WTC11 (cell line): ENCODE measurements at regions not wholly inside any gene's neighbourhood (a gene's known extent, or its start where the extent isn't known, plus 50 kb on each side); places are given as distances from the start of the nearest gene placed in this dataset.
A peak's percentile ranks its signal among the peaks of the same experiment; 100 is the strongest.
"Not testable (repeated sequence)": the region's sequence is repeated elsewhere in the genome, so short reads cannot be mapped to it uniquely, and the experiment has no call there.

Experiments used
- ATAC-seq: fragments of 200-7000 bp; cut with Tn5 transposase; 2 replicates; pipeline ENCODE4 v1.10.0; 2021; ENCODE audit warnings: mild to moderate bottlenecking, moderate library complexity
- CTCF ChIA-PET: fragments of 300-600 bp; sonication (Branson Sonifier 250); formaldehyde crosslinking; loops from one replicate; lab custom pipeline; 2021; ENCODE audit warnings: antibody characterized with exemption; lab: Charles Lee
- POLR2A ChIA-PET: fragments of 350-600 bp; sonication (Branson Sonifier 250); formaldehyde crosslinking; loops from one replicate; lab custom pipeline; 2021; ENCODE audit warnings: antibody characterized with exemption; lab: Charles Lee
- DNase-seq: peaks from one replicate; pipeline ENCODE4 v3.0.0; 2021; ENCODE audit warnings: low spot score
- H3K27ac Mint-ChIP-seq: 2 replicates; pipeline ENCODE4 v1.8.0; 2021; ENCODE audit warnings: mixed read lengths
- H3K27me3 Mint-ChIP-seq: 2 replicates; pipeline ENCODE4 v1.8.0; 2021; ENCODE audit warnings: low read depth, mild to moderate bottlenecking, moderate library complexity, mixed read lengths
- H3K36me3 Mint-ChIP-seq: 2 replicates; pipeline ENCODE4 v1.8.0; 2021; ENCODE audit warnings: mixed read lengths
- H3K4me1 Mint-ChIP-seq: 2 replicates; pipeline ENCODE4 v1.8.0; 2022; ENCODE audit warnings: mixed read lengths
- H3K4me3 Mint-ChIP-seq: 2 replicates; pipeline ENCODE4 v1.8.0; 2021; ENCODE audit warnings: mild to moderate bottlenecking, moderate library complexity, mixed read lengths
- H3K9me3 Mint-ChIP-seq: 2 replicates; pipeline ENCODE4 v1.8.0; 2021; ENCODE audit warnings: mixed read lengths
- ETV6 ChIP-seq: sonication (generic); formaldehyde crosslinking; IDR thresholded peaks from 2 replicates; pipeline ENCODE4 v1.8.1; 2022; ENCODE audit warnings: mild to moderate bottlenecking, missing genetic modification reagents
- GTF2I ChIP-seq: fragments of 250-450 bp; sonication (Bioruptor Pico); conservative IDR thresholded peaks from 2 replicates; pipeline ENCODE4 v1.4.0; 2021; ENCODE audit warnings: mild to moderate bottlenecking
- IRF2 ChIP-seq: sonication (generic); formaldehyde crosslinking; IDR thresholded peaks from 2 replicates; pipeline ENCODE4 v1.8.0; 2022; ENCODE audit warnings: low read depth, missing genetic modification reagents, borderline replicate concordance
- NR2C2 ChIP-seq: sonication (generic); formaldehyde crosslinking; IDR thresholded peaks from 2 replicates; pipeline ENCODE4 v1.8.0; 2022; ENCODE audit warnings: mild to moderate bottlenecking, missing genetic modification reagents
- NR3C1 ChIP-seq: sonication (generic); formaldehyde crosslinking; conservative IDR thresholded peaks from 2 replicates; pipeline ENCODE4 v1.8.1; 2023; ENCODE audit warnings: low read depth, mild to moderate bottlenecking, missing genetic modification reagents
- SMAD4 ChIP-seq: sonication (generic); formaldehyde crosslinking; IDR thresholded peaks from 2 replicates; pipeline ENCODE4 v1.8.0; 2022; ENCODE audit warnings: mild to moderate bottlenecking, missing genetic modification reagents
- TCF7 ChIP-seq: sonication (generic); formaldehyde crosslinking; IDR thresholded peaks from 2 replicates; pipeline ENCODE4 v1.8.0; 2022; ENCODE audit warnings: mild to moderate bottlenecking, low read depth, missing genetic modification reagents, moderate library complexity
- ZBTB21 ChIP-seq: sonication (generic); formaldehyde crosslinking; IDR thresholded peaks from 2 replicates; pipeline ENCODE4 v1.8.1; 2023; ENCODE audit warnings: mild to moderate bottlenecking, missing genetic modification reagents, borderline replicate concordance
- ZNF121 ChIP-seq: sonication (generic); formaldehyde crosslinking; IDR thresholded peaks from 2 replicates; pipeline ENCODE4 v1.8.0; 2023; ENCODE audit warnings: missing genetic modification reagents
- ZNF232 ChIP-seq: sonication (generic); formaldehyde crosslinking; IDR thresholded peaks from 2 replicates; pipeline ENCODE4 v1.8.0; 2022; ENCODE audit warnings: mild to moderate bottlenecking, missing genetic modification reagents
- ZNF317 ChIP-seq: sonication (generic); formaldehyde crosslinking; IDR thresholded peaks from 2 replicates; pipeline ENCODE4 v1.8.1; 2023; ENCODE audit warnings: low read depth, mild to moderate bottlenecking, moderate library complexity, missing genetic modification reagents, borderline replicate concordance
- ZNF671 ChIP-seq: fragments of 250-450 bp; sonication (Bioruptor Pico); IDR thresholded peaks from 2 replicates; pipeline ENCODE4 v1.8.0; 2021; ENCODE audit warnings: mild to moderate bottlenecking
- TF ChIP-seq, protein P1 (sequence below): fragments of 250-450 bp; sonication (Bioruptor Pico); IDR thresholded peaks from 2 replicates; pipeline ENCODE4 v1.9.0; 2021; ENCODE audit warnings: mild to moderate bottlenecking
- TF ChIP-seq, protein P2 (sequence below): fragments of 250-450 bp; sonication (Bioruptor Pico); IDR thresholded peaks from 2 replicates; pipeline ENCODE4 v1.8.0; 2021; ENCODE audit warnings: mild to moderate bottlenecking
- TF ChIP-seq, protein P3 (sequence below): sonication (generic); formaldehyde crosslinking; IDR thresholded peaks from 2 replicates; pipeline ENCODE4 v1.8.1; 2023; ENCODE audit warnings: mild to moderate bottlenecking, missing genetic modification reagents, moderate library complexity
- TF ChIP-seq, protein P4 (sequence below): sonication (generic); formaldehyde crosslinking; IDR thresholded peaks from 2 replicates; pipeline ENCODE4 v1.8.1; 2022; ENCODE audit warnings: mild to moderate bottlenecking, missing genetic modification reagents, moderate library complexity, borderline replicate concordance
- TF ChIP-seq, protein P5 (sequence below): sonication (generic); formaldehyde crosslinking; IDR thresholded peaks from 2 replicates; pipeline ENCODE4 v1.8.1; 2022; ENCODE audit warnings: low read depth, mild to moderate bottlenecking, moderate library complexity, missing genetic modification reagents, borderline replicate concordance

DNA sequence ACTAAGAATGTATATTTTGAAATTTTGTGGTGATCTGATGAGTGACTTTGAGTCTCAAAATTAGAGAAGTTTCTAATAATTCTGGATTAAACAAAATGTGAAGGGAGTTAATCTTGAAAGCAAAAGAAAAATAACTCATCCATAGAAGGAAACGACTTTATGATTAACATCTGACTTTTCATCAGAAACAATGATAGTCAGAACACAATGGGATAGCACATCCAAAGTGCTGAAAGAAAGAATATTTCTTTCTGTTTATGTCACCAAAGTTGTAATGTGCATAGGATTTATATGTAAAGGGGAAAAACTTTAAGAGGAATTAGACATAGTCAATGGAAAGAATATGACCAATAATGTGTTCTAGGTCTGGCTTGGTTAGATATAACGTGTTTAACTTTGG is 176.7 kb upstream of the ZNF717 start:
- H3K27me3 Mint-ChIP-seq, H3K4me3 Mint-ChIP-seq, ATAC-seq, H3K27ac Mint-ChIP-seq, DNase-seq, H3K4me1 Mint-ChIP-seq, CTCF ChIA-PET, POLR2A ChIA-PET: not testable (repeated sequence)
- peak; percentile 96 for TF ChIP-seq ZNF317
- H3K9me3 Mint-ChIP-seq: peaks cover 21% of the 10 kb centered on the region
- peaks cover 15% of the 10 kb centered on the region for H3K36me3 Mint-ChIP-seq

DNA sequence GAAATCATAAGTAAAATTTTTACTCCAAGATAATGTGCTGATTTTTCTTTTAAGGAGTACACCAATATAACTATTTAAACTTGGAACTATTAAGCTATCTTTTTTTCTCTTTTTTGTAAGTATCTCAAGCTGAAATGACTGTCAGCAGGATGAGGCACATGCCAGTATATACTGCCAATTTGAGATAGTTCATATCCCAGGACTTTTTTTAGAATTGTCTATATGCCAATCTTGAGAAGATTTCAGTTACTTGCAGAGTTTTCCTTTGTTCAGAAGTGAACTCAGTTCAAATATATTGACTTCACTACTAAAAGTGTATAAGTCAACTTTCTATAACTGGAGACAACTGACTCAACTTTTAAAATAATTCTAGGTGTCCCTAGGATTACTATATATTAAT is 181.7 kb upstream of the ZNF717 start:
- DNase-seq (no peak), ATAC-seq (no peak)
- H3K4me3 Mint-ChIP-seq: no peak overlapping the region
- H3K27me3 Mint-ChIP-seq: no peaks in the 10 kb centered on the region
- H3K4me1 Mint-ChIP-seq: no peaks in the 10 kb centered on the region
- no peak overlapping the region for H3K27ac Mint-ChIP-seq
- no peak for TF ChIP-seq NR3C1 (CRISPR knock-in tag)
- TF ChIP-seq GTF2I: no peak
- TF ChIP-seq, protein P1, sequence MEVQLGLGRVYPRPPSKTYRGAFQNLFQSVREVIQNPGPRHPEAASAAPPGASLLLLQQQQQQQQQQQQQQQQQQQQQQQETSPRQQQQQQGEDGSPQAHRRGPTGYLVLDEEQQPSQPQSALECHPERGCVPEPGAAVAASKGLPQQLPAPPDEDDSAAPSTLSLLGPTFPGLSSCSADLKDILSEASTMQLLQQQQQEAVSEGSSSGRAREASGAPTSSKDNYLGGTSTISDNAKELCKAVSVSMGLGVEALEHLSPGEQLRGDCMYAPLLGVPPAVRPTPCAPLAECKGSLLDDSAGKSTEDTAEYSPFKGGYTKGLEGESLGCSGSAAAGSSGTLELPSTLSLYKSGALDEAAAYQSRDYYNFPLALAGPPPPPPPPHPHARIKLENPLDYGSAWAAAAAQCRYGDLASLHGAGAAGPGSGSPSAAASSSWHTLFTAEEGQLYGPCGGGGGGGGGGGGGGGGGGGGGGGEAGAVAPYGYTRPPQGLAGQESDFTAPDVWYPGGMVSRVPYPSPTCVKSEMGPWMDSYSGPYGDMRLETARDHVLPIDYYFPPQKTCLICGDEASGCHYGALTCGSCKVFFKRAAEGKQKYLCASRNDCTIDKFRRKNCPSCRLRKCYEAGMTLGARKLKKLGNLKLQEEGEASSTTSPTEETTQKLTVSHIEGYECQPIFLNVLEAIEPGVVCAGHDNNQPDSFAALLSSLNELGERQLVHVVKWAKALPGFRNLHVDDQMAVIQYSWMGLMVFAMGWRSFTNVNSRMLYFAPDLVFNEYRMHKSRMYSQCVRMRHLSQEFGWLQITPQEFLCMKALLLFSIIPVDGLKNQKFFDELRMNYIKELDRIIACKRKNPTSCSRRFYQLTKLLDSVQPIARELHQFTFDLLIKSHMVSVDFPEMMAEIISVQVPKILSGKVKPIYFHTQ (CRISPR knock-in tag): no peak
- TF ChIP-seq, protein P2, sequence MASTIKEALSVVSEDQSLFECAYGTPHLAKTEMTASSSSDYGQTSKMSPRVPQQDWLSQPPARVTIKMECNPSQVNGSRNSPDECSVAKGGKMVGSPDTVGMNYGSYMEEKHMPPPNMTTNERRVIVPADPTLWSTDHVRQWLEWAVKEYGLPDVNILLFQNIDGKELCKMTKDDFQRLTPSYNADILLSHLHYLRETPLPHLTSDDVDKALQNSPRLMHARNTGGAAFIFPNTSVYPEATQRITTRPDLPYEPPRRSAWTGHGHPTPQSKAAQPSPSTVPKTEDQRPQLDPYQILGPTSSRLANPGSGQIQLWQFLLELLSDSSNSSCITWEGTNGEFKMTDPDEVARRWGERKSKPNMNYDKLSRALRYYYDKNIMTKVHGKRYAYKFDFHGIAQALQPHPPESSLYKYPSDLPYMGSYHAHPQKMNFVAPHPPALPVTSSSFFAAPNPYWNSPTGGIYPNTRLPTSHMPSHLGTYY: no peak
- ChIA-PET CTCF (no interaction called here), POLR2A (no interaction called here)
- H3K36me3 Mint-ChIP-seq: peaks cover 8% of the 10 kb centered on the region
- H3K9me3 Mint-ChIP-seq: peaks cover 8% of the 10 kb centered on the region

DNA sequence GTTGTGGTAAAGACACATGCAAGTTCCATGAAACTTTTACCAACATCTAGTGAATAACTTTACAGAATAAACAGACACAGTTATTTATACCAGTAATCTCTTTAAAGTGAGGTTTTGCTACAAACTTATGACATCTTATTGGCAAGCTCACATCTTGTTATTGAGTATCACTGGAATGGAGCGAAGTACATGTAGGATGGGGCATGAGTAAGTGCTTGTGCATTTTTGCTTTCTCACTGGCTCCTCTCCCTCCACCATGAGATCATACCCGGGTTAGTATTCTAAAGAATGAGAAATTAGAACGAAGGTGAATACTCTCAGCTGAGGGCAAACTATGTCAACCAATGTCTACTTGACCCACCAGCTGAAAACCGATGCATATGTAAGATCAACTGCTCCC is 193.3 kb upstream of the ZNF717 start:
- DNase-seq (no peak), ATAC-seq (no peak)
- TF ChIP-seq NR2C2 (CRISPR knock-in tag) (no peak), ZNF671 (no peak), TCF7 (CRISPR knock-in tag) (no peak), ZNF317 (no peak), ZBTB21 (CRISPR knock-in tag) (no peak), ZNF232 (CRISPR knock-in tag) (no peak), SMAD4 (CRISPR knock-in tag) (no peak), ETV6 (CRISPR knock-in tag) (no peak), ZNF121 (CRISPR knock-in tag) (no peak), IRF2 (no peak)
- TF ChIP-seq, protein P3, sequence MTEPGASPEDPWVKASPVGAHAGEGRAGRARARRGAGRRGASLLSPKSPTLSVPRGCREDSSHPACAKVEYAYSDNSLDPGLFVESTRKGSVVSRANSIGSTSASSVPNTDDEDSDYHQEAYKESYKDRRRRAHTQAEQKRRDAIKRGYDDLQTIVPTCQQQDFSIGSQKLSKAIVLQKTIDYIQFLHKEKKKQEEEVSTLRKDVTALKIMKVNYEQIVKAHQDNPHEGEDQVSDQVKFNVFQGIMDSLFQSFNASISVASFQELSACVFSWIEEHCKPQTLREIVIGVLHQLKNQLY (CRISPR knock-in tag): no peak
- TF ChIP-seq, protein P4, sequence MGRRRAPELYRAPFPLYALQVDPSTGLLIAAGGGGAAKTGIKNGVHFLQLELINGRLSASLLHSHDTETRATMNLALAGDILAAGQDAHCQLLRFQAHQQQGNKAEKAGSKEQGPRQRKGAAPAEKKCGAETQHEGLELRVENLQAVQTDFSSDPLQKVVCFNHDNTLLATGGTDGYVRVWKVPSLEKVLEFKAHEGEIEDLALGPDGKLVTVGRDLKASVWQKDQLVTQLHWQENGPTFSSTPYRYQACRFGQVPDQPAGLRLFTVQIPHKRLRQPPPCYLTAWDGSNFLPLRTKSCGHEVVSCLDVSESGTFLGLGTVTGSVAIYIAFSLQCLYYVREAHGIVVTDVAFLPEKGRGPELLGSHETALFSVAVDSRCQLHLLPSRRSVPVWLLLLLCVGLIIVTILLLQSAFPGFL (CRISPR knock-in tag): no peak
- TF ChIP-seq, protein P1 (CRISPR knock-in tag): no peak
- TF ChIP-seq, protein P5, sequence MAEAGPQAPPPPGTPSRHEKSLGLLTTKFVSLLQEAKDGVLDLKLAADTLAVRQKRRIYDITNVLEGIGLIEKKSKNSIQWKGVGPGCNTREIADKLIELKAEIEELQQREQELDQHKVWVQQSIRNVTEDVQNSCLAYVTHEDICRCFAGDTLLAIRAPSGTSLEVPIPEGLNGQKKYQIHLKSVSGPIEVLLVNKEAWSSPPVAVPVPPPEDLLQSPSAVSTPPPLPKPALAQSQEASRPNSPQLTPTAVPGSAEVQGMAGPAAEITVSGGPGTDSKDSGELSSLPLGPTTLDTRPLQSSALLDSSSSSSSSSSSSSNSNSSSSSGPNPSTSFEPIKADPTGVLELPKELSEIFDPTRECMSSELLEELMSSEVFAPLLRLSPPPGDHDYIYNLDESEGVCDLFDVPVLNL: no peak
- Mint-ChIP-seq H3K27ac (no peak overlapping the region), H3K27me3 (no peaks in the 10 kb centered on the region), H3K9me3 (peaks cover 6% of the 10 kb centered on the region), H3K4me3 (no peak overlapping the region), H3K36me3 (peaks cover 5% of the 10 kb centered on the region), H3K4me1 (no peaks in the 10 kb centered on the region)
- ChIA-PET CTCF (no interaction called here), POLR2A (interaction anchor here (0.6 kb wide), 1 partner anchor 329 kb away, joined by 6 read pairs; no protein-coding TSS in a partner anchor)
